Upper lobe of left lung (tissue), 4 donors: ENCODE measurements at regions not wholly inside any gene's neighbourhood (a gene's known extent, or its start where the extent isn't known, plus 50 kb on each side); places are given as distances from the start of the nearest gene placed in this dataset.

Experiments used
- EP300 ChIP-seq, 4 donors: sonication (generic); formaldehyde crosslinking; IDR thresholded peaks; one replicate each; pipeline ENCODE4 v1.5.1; 2017; ENCODE audit warnings: antibody characterized with exemption in 4 of 4, control low read depth in 2 of 4
- POLR2A ChIP-seq, 4 donors: fragments of 450-650 bp; IDR thresholded peaks; one replicate each; pipeline ENCODE4 v1.5.1; 2016 to 2017; ENCODE audit warnings: antibody characterized with exemption in 4 of 4, mild to moderate bottlenecking in 2 of 4
- POLR2AphosphoS5 ChIP-seq, 2 donors: sonication (generic); formaldehyde crosslinking; IDR thresholded peaks; one replicate each; pipeline ENCODE4 v1.5.1; 2017; ENCODE audit warnings: antibody characterized with exemption in 2 of 2
- TF ChIP-seq, protein P1 (sequence below), 6 experiments: fragments of 450-650 bp in 4 of 6; fragments of 200-600 bp in 2 of 6; sonication (generic) in 2 of 6; IDR thresholded peaks; one replicate each; pipeline ENCODE4 v1.5.1; 2016 to 2019; ENCODE audit warnings: antibody characterized with exemption in 6 of 6

DNA sequence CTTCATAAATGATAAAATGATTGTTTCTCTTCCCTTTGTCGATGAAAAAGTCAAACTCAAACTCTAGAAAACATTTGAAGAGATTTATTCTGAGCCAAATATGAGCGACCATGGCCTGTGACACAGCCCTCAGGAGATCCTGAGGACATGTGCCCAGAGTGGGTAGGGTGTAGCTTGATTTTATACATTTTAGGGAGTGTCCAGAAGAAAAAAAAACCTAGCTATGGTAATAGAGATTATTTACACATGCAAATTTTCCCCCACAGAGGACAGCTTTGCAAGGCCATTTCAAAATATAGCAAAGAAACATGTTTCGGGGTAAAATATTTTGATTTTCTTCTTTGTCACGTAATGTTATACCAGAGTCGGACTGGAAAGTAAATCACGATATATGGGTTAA is 92.4 kb upstream of the TRIB2 start:
- TF ChIP-seq, protein P1, sequence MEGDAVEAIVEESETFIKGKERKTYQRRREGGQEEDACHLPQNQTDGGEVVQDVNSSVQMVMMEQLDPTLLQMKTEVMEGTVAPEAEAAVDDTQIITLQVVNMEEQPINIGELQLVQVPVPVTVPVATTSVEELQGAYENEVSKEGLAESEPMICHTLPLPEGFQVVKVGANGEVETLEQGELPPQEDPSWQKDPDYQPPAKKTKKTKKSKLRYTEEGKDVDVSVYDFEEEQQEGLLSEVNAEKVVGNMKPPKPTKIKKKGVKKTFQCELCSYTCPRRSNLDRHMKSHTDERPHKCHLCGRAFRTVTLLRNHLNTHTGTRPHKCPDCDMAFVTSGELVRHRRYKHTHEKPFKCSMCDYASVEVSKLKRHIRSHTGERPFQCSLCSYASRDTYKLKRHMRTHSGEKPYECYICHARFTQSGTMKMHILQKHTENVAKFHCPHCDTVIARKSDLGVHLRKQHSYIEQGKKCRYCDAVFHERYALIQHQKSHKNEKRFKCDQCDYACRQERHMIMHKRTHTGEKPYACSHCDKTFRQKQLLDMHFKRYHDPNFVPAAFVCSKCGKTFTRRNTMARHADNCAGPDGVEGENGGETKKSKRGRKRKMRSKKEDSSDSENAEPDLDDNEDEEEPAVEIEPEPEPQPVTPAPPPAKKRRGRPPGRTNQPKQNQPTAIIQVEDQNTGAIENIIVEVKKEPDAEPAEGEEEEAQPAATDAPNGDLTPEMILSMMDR (IDR thresholded peaks at IDR 0.05): no peak
- no peak for TF ChIP-seq POLR2A (IDR thresholded peaks at IDR 0.05)
- TF ChIP-seq POLR2AphosphoS5 (IDR thresholded peaks at IDR 0.05): no peak
- TF ChIP-seq EP300 (IDR thresholded peaks at IDR 0.05): no peak
